Ovary (tissue), 7 donors: ENCODE measurements at regions not wholly inside any gene's neighbourhood (a gene's known extent, or its start where the extent isn't known, plus 50 kb on each side); places are given as distances from the start of the nearest gene placed in this dataset. TPM values are rescaled to one million over a fixed set of nuclear protein-coding genes. Genes with fewer than 3 reads are reported as not detected.

Experiments
- DNase-seq, 5 donors: peaks; one replicate each; pipeline ENCODE4 v3.0.0-alpha.2; 2019 to 2020
- H3K27ac ChIP-seq, 2 donors: fragments of 200-600 bp; one replicate each; pipeline versions ENCODE4 v1.5.1 to v1.8.0; 2019 to 2022
- H3K27me3 ChIP-seq: fragments of 200-600 bp; one replicate; pipeline ENCODE4 v1.8.0; 2022
- H3K36me3 ChIP-seq: fragments of 200-600 bp; sonication (generic); one replicate; pipeline ENCODE4 v1.5.1; 2019
- H3K4me1 ChIP-seq: one replicate; pipeline ENCODE4 v1.8.1; 2013; ENCODE audit warnings: mild to moderate bottlenecking, moderate library complexity; ENCODE audit not compliant: insufficient read depth
- H3K4me3 ChIP-seq: fragments of 200-600 bp; sonication (generic); one replicate; pipeline ENCODE4 v1.5.1; 2017
- H3K9me3 ChIP-seq, 2 donors: fragments of 200-600 bp in 1 of 2; sonication (generic) in 1 of 2; one replicate each; pipeline versions ENCODE4 v1.5.1 to v1.8.1; 2013 to 2019; ENCODE audit warnings: mild to moderate bottlenecking in 1 of 2, moderate library complexity in 1 of 2
- EP300 ChIP-seq: sonication (generic); formaldehyde crosslinking; IDR thresholded peaks from one replicate; pipeline ENCODE4 v1.6.1; 2017; ENCODE audit warnings: antibody characterized with exemption
- POLR2A ChIP-seq: fragments of 450-650 bp; IDR thresholded peaks from one replicate; pipeline ENCODE4 v1.6.1; 2017; ENCODE audit warnings: antibody characterized with exemption, mild to moderate bottlenecking, moderate library complexity
- WGBS, 3 donors: extraction: QIAGEN DNeasy Blood & Tissue Kit in 1 of 3; methylation state at CpG; one replicate each; pipeline versions ENCODE4 v1.1.5 to v1.1.7; 2013 to 2017; 5-methylcytosine and 5-hydroxymethylcytosine counted together
- intact Hi-C, 4 donors: fragments of 100-400 bp; cut with DNase I; formaldehyde crosslinking; loops; one replicate each; pipeline versions ENCODE4 v1.11.0 to v1.15.1; 2022 to 2023
- small RNA-seq: library from RNA; depleted of rRNA; stranded (forward); fragments of <200 nt; gene quantifications from one replicate; pipeline ENCODE3, GENCODE V24; 2016
- TF ChIP-seq, protein P1 (sequence below), 3 donors: fragments of 450-650 bp in 2 of 3; fragments of 200-600 bp in 1 of 3; IDR thresholded peaks; one replicate each; pipeline versions ENCODE4 v1.5.1 to v1.8.0; 2016 to 2022; ENCODE audit warnings: antibody characterized with exemption in 3 of 3, mild to moderate bottlenecking in 1 of 3
- donor health status: DM: no; HTN: no; CAD: no; lungs with moderate emphysema.
- donor health status: DM: no; HTN: no; CAD: no.
- donor health status: Bipolar disorder and iron deficiency.
- donor health status: DM: no; HTN: no; CAD: no.
- donor health status: DM: yes; HTN: yes; CAD: no.

- Histone ChIP-seq H3K9me3 (no peaks in the 10 kb centered on the region), H3K27me3 (no peaks in the 10 kb centered on the region), H3K36me3 (no peaks in the 10 kb centered on the region), H3K27ac (no peak overlapping the region), H3K4me1 (no peaks in the 10 kb centered on the region), H3K4me3 (no peak overlapping the region)
- DNase-seq: no peak
- intact Hi-C loops: no loop called here
- WGBS, 3 donors: 82 to 90% (median 82%) methylated on average over 4 of the region's 4 CpGs
- TF ChIP-seq EP300: no peak
- TF ChIP-seq, protein P1, sequence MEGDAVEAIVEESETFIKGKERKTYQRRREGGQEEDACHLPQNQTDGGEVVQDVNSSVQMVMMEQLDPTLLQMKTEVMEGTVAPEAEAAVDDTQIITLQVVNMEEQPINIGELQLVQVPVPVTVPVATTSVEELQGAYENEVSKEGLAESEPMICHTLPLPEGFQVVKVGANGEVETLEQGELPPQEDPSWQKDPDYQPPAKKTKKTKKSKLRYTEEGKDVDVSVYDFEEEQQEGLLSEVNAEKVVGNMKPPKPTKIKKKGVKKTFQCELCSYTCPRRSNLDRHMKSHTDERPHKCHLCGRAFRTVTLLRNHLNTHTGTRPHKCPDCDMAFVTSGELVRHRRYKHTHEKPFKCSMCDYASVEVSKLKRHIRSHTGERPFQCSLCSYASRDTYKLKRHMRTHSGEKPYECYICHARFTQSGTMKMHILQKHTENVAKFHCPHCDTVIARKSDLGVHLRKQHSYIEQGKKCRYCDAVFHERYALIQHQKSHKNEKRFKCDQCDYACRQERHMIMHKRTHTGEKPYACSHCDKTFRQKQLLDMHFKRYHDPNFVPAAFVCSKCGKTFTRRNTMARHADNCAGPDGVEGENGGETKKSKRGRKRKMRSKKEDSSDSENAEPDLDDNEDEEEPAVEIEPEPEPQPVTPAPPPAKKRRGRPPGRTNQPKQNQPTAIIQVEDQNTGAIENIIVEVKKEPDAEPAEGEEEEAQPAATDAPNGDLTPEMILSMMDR (IDR thresholded peaks at IDR 0.05): no peak
- TF ChIP-seq POLR2A: no peak
Measured at GRCh38 chr9:87446527-87446926, 51.1 kb upstream of the DAPK1 start.

DNA sequence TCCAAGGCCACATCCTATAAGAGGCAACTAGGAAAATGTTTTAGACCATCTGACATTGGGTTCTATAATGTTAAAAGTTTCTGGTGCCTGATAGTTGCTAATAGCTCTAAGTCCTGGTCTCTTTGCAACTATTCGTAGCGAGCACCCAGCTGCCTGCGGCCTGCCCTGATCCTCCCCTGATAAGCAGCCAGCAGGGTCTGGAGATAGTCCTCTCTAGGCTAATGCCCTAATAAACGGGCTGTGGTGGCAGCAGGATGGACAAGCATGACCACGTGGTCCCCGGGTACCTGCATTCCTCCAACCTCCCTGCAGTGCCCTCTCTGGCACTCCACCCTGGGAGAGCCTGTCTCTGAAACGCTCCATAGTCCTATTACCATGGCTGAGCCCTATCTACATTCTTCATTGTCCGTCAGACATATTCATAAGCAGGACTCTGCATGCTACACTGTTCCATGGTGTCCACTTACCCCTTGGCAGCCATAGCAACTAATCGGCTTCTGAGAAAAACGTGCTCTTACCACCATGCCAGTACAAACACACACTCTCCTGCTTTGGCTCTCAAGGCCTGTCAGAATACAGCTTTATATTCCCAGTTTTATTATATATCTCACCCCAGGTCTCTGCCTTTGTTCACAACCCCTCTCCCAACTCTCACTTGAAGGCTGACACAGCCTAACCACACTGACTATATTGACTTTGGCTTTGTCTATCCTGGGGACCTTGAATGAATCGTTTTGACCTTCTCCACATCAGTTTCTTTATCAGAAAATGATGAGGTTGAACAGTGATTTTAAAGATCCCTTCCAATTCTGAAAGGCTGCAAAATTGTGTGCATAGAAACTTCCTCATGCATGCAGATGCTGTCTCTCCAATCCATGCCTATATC is 49.9 kb upstream of the DAPK1 start:
- Histone ChIP-seq H3K4me1 (no peaks in the 10 kb centered on the region), H3K9me3 (no peaks in the 10 kb centered on the region), H3K27me3 (no peaks in the 10 kb centered on the region), H3K36me3 (no peaks in the 10 kb centered on the region), H3K27ac (no peak overlapping the region), H3K4me3 (no peak overlapping the region)
- WGBS, 3 donors: 67 to 74% (median 70%) methylated on average over 11 of the region's 11 CpGs
- intact Hi-C loops: no loop called here
- DNase-seq: no peak
- no peak for TF ChIP-seq EP300
- no peak for TF ChIP-seq POLR2A
- TF ChIP-seq, protein P1 (IDR thresholded peaks at IDR 0.05): no peak

Small RNAs in the stretch of these regions (small RNA-seq; reads per million reads assigned to genes)
- not detected for gene AL353752.1
- not detected for gene RF00568
